IMR-90 (cell line): ENCODE measurements at regions not wholly inside any gene's neighbourhood (a gene's known extent, or its start where the extent isn't known, plus 50 kb on each side); places are given as distances from the start of the nearest gene placed in this dataset.

Experiments
- ATAC-seq: fragments of 200-7000 bp; cut with Tn5 transposase; 2 replicates; pipeline ENCODE4 v1.9.1; 2020; ENCODE audit warnings: low read depth, mild to moderate bottlenecking, moderate library complexity
- BruUV-seq: library from RNA; stranded (reverse); fragments of 400-500 nt; replicated peaks from 2 replicates; lab custom pipeline; 2021; lab: Mats Ljungman, UMichigan
- CTCF ChIA-PET: fragments of 300-600 bp; formaldehyde crosslinking; extraction: SDS; loops from one replicate; lab custom pipeline; 2021; ENCODE audit warnings: antibody characterized with exemption; lab: Yijun Ruan, JAX
- POLR2A ChIA-PET: fragments of 300-600 bp; sonication (Branson Sonifier 250); formaldehyde crosslinking; loops from one replicate; lab custom pipeline; 2022; ENCODE audit warnings: antibody characterized with exemption; ENCODE audit not compliant: unreplicated experiment; lab: Charles Lee
- DNase-seq: peaks from one replicate; pipeline ENCODE4 v3.0.0; 2013
- H2AFZ ChIP-seq: replicated peaks from 2 replicates; pipeline ENCODE3; 2013; ENCODE audit warnings: low read length, mild to moderate bottlenecking; ENCODE audit not compliant: poor library complexity
- H2AK5ac ChIP-seq: 2 replicates; pipeline ENCODE4 v1.6.1; 2013; ENCODE audit warnings: low read depth, low read length, inconsistent platforms
- H2AK9ac ChIP-seq: replicated peaks from 2 replicates; pipeline ENCODE3; 2013; ENCODE audit warnings: mild to moderate bottlenecking, low read depth, low read length, moderate library complexity; ENCODE audit not compliant: poor library complexity
- H2BK120ac ChIP-seq: 2 replicates; pipeline ENCODE4 v1.6.1; 2013; ENCODE audit warnings: low read depth, low read length, inconsistent platforms
- H2BK15ac ChIP-seq: 3 replicates; pipeline ENCODE4 v1.6.1; 2013; ENCODE audit warnings: low read depth, low read length, inconsistent platforms
- H2BK20ac ChIP-seq: 2 replicates; pipeline ENCODE4 v1.6.1; 2013; ENCODE audit warnings: low read depth, mild to moderate bottlenecking, inconsistent platforms, low read length, moderate library complexity
- H2BK5ac ChIP-seq: 2 replicates; pipeline ENCODE4 v1.6.1; 2013; ENCODE audit warnings: mild to moderate bottlenecking, low read depth, low read length, inconsistent platforms; ENCODE audit not compliant: poor library complexity, severe bottlenecking
- H3K14ac ChIP-seq: replicated peaks from 2 replicates; pipeline ENCODE4 v1.6.1; 2013; ENCODE audit warnings: low read depth, low read length, inconsistent platforms
- H3K18ac ChIP-seq: 2 replicates; pipeline ENCODE4 v1.6.1; 2013; ENCODE audit warnings: low read depth, low read length, control low read depth
- H3K23ac ChIP-seq: 2 replicates; pipeline ENCODE4 v1.6.1; 2013; ENCODE audit warnings: low read depth, low read length, inconsistent platforms
- H3K27ac ChIP-seq: 2 replicates; pipeline ENCODE4 v1.5.1; 2013; ENCODE audit warnings: mild to moderate bottlenecking, control low read depth, low read length; ENCODE audit not compliant: insufficient read depth
- H3K27me3 ChIP-seq: 2 replicates; pipeline ENCODE4 v1.6.1; 2013; ENCODE audit warnings: low read length; ENCODE audit not compliant: control insufficient read depth, insufficient read depth
- H3K36me3 ChIP-seq: 2 replicates; pipeline ENCODE4 v1.6.1; 2013; ENCODE audit warnings: low read length, mixed read lengths; ENCODE audit not compliant: control insufficient read depth, insufficient read depth
- H3K4ac ChIP-seq: 2 replicates; pipeline ENCODE4 v1.6.1; 2013; ENCODE audit warnings: low read depth, low read length, inconsistent platforms
- H3K4me1 ChIP-seq: 2 replicates; pipeline ENCODE4 v1.6.1; 2013; ENCODE audit warnings: low read length, mixed read lengths; ENCODE audit not compliant: control insufficient read depth, insufficient read depth
- H3K4me2 ChIP-seq: 2 replicates; pipeline ENCODE4 v1.6.1; 2013; ENCODE audit warnings: low read depth, mild to moderate bottlenecking, control low read depth, low read length, moderate library complexity
- H3K4me3 ChIP-seq: 2 replicates; pipeline ENCODE4 v1.5.1; 2013; ENCODE audit warnings: low read depth, mild to moderate bottlenecking, control low read depth, low read length, moderate library complexity; ENCODE audit not compliant: insufficient read depth
- H3K56ac ChIP-seq: 2 replicates; pipeline ENCODE4 v1.6.1; 2013; ENCODE audit warnings: low read length, inconsistent platforms; ENCODE audit not compliant: insufficient read depth; ENCODE audit errors: extremely low read depth
- H3K79me1 ChIP-seq, 2 experiments: 2 replicates each; pipeline ENCODE4 v1.6.1; 2013; ENCODE audit warnings: low read length in 2 of 2, inconsistent platforms in 1 of 2, low read depth in 1 of 2
- H3K9ac ChIP-seq: 2 replicates; pipeline ENCODE4 v1.6.1; 2013; ENCODE audit warnings: low read depth, low read length, control low read depth
- H3K9me1 ChIP-seq: 2 replicates; pipeline ENCODE4 v1.6.1; 2013; ENCODE audit warnings: low read length, inconsistent platforms; ENCODE audit not compliant: insufficient read depth
- H3K9me3 ChIP-seq: 2 replicates; pipeline ENCODE4 v1.6.1; 2013; ENCODE audit warnings: low read length; ENCODE audit not compliant: control insufficient read depth, insufficient read depth
- H4K20me1 ChIP-seq: 2 replicates; pipeline ENCODE4 v1.6.1; 2013; ENCODE audit warnings: low read length, inconsistent platforms; ENCODE audit not compliant: insufficient read depth
- H4K5ac ChIP-seq: 2 replicates; pipeline ENCODE4 v1.6.1; 2013; ENCODE audit warnings: mild to moderate bottlenecking, low read depth, low read length, control low read depth
- H4K8ac ChIP-seq, 2 experiments: 2 replicates each; pipeline ENCODE4 v1.6.1; 2013; ENCODE audit warnings: low read depth in 2 of 2, low read length in 2 of 2, control low read depth in 1 of 2, inconsistent platforms in 1 of 2
- H4K91ac ChIP-seq: 2 replicates; pipeline ENCODE4 v1.6.1; 2013; ENCODE audit warnings: low read depth, low read length, inconsistent platforms; ENCODE audit not compliant: insufficient read depth
- NFE2L2 ChIP-seq: fragments of 150-350 bp; IDR thresholded peaks from 2 replicates; pipeline ENCODE4 v1.6.1; 2016; ENCODE audit warnings: low read depth, mild to moderate bottlenecking, low read length
- RFX5 ChIP-seq: IDR thresholded peaks from 2 replicates; pipeline ENCODE4 v1.8.0; 2012; ENCODE audit warnings: low read depth, mild to moderate bottlenecking, low read length, moderate library complexity
- WGBS, 2 experiments: methylation state at CpG; one replicate each; pipeline versions ENCODE4 v1.1.5 to v1.1.7; 2013; ENCODE audit warnings: missing lambda C conversion rate in 2 of 2; ENCODE audit not compliant: insufficient read length in 1 of 2; ENCODE audit errors: extremely low coverage in 2 of 2; 5-methylcytosine and 5-hydroxymethylcytosine counted together
- dilution Hi-C: fragments of 300-500 bp; cut with HindIII; formaldehyde crosslinking; loops from one replicate; pipeline ENCODE4 v1.14.3; 2018; ENCODE audit warnings: low sequenced_read_pairs; ENCODE audit not compliant: unreplicated experiment
- in situ Hi-C: fragments of 300-500 bp; cut with MboI; formaldehyde crosslinking; loops from 3 replicates; pipeline ENCODE4 v1.14.3; 2019; ENCODE audit warnings: low sequenced_read_pairs, inconsistent platforms, mixed read lengths
- intact Hi-C: fragments of 100-400 bp; cut with micrococcal nuclease; formaldehyde crosslinking; loops from 2 replicates; pipeline ENCODE4 v1.10.0; 2022

DNA sequence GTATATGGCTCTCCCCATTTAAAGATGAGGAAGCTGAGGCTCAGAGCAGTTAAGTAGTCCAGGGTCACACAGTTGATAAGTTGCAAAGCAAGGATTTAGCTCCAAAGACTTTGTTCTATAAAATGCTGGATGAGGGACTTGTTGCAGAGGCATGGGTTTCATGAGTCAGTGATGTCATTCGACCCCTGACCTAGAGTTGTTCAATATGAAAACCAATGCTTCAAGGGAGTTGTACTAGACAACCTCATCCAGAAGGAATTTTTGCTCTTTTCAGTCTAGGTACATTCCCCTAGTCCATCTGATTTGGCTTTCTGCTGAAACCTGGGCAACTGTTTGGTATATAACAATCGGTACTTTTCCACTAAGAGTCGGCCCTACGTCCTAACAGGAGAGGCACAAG, 550.4 kb downstream of the EBF1 start:
- H2AK5ac ChIP-seq: no peak overlapping the region
- H3K27ac ChIP-seq: no peak overlapping the region
- no peak overlapping the region for H3K4me3 ChIP-seq
- H2AFZ ChIP-seq: no peak overlapping the region
- H3K79me1 ChIP-seq: no peaks in the 10 kb centered on the region
- BruUV-seq: no TSS peak
- intact Hi-C loops (no loop called here), dilution Hi-C loops (no loop called here), in situ Hi-C loops (no loop called here)
- H3K4ac ChIP-seq: no peak overlapping the region
- no peaks in the 10 kb centered on the region for H4K20me1 ChIP-seq
- ATAC-seq: no peak
- no peaks in the 10 kb centered on the region for H3K36me3 ChIP-seq
- no peak overlapping the region for H3K9ac ChIP-seq
- TF ChIP-seq NFE2L2: no peak
- no peak for TF ChIP-seq RFX5
- no peaks in the 10 kb centered on the region for H3K27me3 ChIP-seq
- no peaks in the 10 kb centered on the region for H3K9me1 ChIP-seq
- H2BK5ac ChIP-seq: no peak overlapping the region
- H3K9me3 ChIP-seq: no peaks in the 10 kb centered on the region
- no peak overlapping the region for H4K91ac ChIP-seq
- DNase-seq: peak; percentile 3
- ChIA-PET POLR2A (no interaction called here), CTCF (no interaction called here)
- H2BK120ac ChIP-seq: no peak overlapping the region
- H4K5ac ChIP-seq: no peak overlapping the region
- no peak overlapping the region for H3K23ac ChIP-seq
- H4K8ac ChIP-seq: no peak overlapping the region
- no peak overlapping the region for H3K4me2 ChIP-seq
- H2AK9ac ChIP-seq: no peak overlapping the region
- H3K56ac ChIP-seq: no peak overlapping the region
- WGBS, 2 experiments: 83% methylated on average over 1 of the region's 4 CpGs; no CpG with 5 or more reads in 1 of the 2 experiments
- no peak overlapping the region for H3K14ac ChIP-seq
- H3K18ac ChIP-seq: no peak overlapping the region
- H3K4me1 ChIP-seq: no peaks in the 10 kb centered on the region
- no peak overlapping the region for H2BK20ac ChIP-seq
- H2BK15ac ChIP-seq: no peak overlapping the region
